Tibial artery (tissue), 4 donors: ENCODE measurements at regions not wholly inside any gene's neighbourhood (a gene's known extent, or its start where the extent isn't known, plus 50 kb on each side); places are given as distances from the start of the nearest gene placed in this dataset.

ENCODE experiments used
- DNase-seq, 2 donors: peaks; one replicate each; pipeline ENCODE4 v3.0.0-alpha.2; 2019
- H3K27ac ChIP-seq, 2 donors: fragments of 200-600 bp; sonication (generic) in 1 of 2; 1 replicate in 1 of 2; 2 replicates in 1 of 2; pipeline ENCODE4 v1.5.1; 2018 to 2019; ENCODE audit warnings: mild to moderate bottlenecking in 1 of 2
- H3K27me3 ChIP-seq, 2 donors: fragments of 200-600 bp; sonication (generic) in 1 of 2; one replicate each; pipeline versions ENCODE4 v1.5.1 to v1.6.0; 2016 to 2019
- H3K36me3 ChIP-seq, 3 donors: fragments of 200-600 bp; sonication (generic) in 2 of 3; one replicate each; pipeline ENCODE4 v1.5.1; 2016 to 2019; ENCODE audit warnings: mild to moderate bottlenecking in 2 of 3
- H3K4me1 ChIP-seq, 4 donors: fragments of 200-600 bp; sonication (generic) in 2 of 4; 1 replicate in 3 of 4; 2 replicates in 1 of 4; pipeline ENCODE4 v1.5.1; 2016 to 2019
- H3K4me3 ChIP-seq, 2 donors: fragments of 200-600 bp; sonication (generic) in 1 of 2; 1 replicate in 1 of 2; 2 replicates in 1 of 2; pipeline ENCODE4 v1.5.1; 2018 to 2019; ENCODE audit warnings: mild to moderate bottlenecking in 2 of 2
- H3K9me3 ChIP-seq, 3 donors: fragments of 200-600 bp; sonication (generic) in 1 of 3; one replicate each; pipeline ENCODE4 v1.5.1; 2016 to 2019
- intact Hi-C: fragments of 100-400 bp; cut with DNase I; formaldehyde crosslinking; loops from one replicate; pipeline ENCODE4 v1.15.0; 2023; ENCODE audit warnings: low total_unique reads
- TF ChIP-seq, protein P1 (sequence below), 2 experiments: fragments of 200-600 bp in 1 of 2; fragments of 450-650 bp in 1 of 2; IDR thresholded peaks; one replicate each; pipeline ENCODE4 v1.5.1; 2017 to 2019; ENCODE audit warnings: antibody characterized with exemption in 2 of 2, mild to moderate bottlenecking in 1 of 2, moderate library complexity in 1 of 2

GRCh38 chr10:21002091-21002878 lies 105.2 kb upstream of the NEBL start:
- no peak for DNase-seq
- no peaks in the 10 kb centered on the region for H3K9me3 ChIP-seq
- no peaks in the 10 kb centered on the region for H3K27me3 ChIP-seq
- peaks cover 0 to 14% (median 0%) of the 10 kb centered on the region in 4 donors for H3K4me1 ChIP-seq
- TF ChIP-seq, protein P1, sequence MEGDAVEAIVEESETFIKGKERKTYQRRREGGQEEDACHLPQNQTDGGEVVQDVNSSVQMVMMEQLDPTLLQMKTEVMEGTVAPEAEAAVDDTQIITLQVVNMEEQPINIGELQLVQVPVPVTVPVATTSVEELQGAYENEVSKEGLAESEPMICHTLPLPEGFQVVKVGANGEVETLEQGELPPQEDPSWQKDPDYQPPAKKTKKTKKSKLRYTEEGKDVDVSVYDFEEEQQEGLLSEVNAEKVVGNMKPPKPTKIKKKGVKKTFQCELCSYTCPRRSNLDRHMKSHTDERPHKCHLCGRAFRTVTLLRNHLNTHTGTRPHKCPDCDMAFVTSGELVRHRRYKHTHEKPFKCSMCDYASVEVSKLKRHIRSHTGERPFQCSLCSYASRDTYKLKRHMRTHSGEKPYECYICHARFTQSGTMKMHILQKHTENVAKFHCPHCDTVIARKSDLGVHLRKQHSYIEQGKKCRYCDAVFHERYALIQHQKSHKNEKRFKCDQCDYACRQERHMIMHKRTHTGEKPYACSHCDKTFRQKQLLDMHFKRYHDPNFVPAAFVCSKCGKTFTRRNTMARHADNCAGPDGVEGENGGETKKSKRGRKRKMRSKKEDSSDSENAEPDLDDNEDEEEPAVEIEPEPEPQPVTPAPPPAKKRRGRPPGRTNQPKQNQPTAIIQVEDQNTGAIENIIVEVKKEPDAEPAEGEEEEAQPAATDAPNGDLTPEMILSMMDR (IDR thresholded peaks at IDR 0.05): no peak
- no peak overlapping the region for H3K27ac ChIP-seq
- intact Hi-C loops: no loop called here
- no peak overlapping the region for H3K4me3 ChIP-seq
- H3K36me3 ChIP-seq: no peaks in the 10 kb centered on the region

DNA sequence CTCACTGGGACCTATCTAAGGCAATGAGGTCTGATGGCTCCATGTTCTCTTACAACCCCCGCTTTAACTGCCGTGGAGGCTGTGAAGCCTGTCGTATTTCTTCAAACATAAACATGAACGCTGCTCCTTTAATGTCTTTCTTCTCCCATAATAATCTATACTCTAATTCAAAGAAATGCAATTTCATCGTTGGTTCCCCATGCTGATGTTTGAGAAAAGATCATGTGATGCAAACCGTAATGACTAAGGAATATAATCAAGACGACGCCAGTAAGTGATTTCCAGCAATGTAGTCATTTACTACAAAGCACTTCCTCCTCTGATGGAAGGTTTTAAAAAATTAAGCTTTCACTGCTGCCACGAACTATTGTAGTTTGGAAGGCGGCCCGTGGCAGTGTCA lies 102.6 kb upstream of the NEBL start:
- no peak overlapping the region for H3K27ac ChIP-seq
- H3K27me3 ChIP-seq: no peaks in the 10 kb centered on the region
- no peaks in the 10 kb centered on the region for H3K9me3 ChIP-seq
- H3K4me3 ChIP-seq: no peak overlapping the region
- H3K4me1 ChIP-seq: peaks cover 0 to 14% (median 0%) of the 10 kb centered on the region in 4 donors
- DNase-seq: no peak
- TF ChIP-seq, protein P1 (IDR thresholded peaks at IDR 0.05): no peak
- H3K36me3 ChIP-seq: no peaks in the 10 kb centered on the region
- intact Hi-C loops: no loop called here

- no peaks in the 10 kb centered on the region for H3K27me3 ChIP-seq
- no peaks in the 10 kb centered on the region for H3K36me3 ChIP-seq
- DNase-seq: no peak
- H3K9me3 ChIP-seq: no peaks in the 10 kb centered on the region
- peaks cover 0 to 14% (median 0%) of the 10 kb centered on the region in 4 donors for H3K4me1 ChIP-seq
- TF ChIP-seq, protein P1 (IDR thresholded peaks at IDR 0.05): no peak
- H3K4me3 ChIP-seq: no peak overlapping the region
- intact Hi-C loops: no loop called here
- H3K27ac ChIP-seq: no peak overlapping the region
Measured at GRCh38 chr10:20998036-20998435, 100.9 kb upstream of the NEBL start.

DNA sequence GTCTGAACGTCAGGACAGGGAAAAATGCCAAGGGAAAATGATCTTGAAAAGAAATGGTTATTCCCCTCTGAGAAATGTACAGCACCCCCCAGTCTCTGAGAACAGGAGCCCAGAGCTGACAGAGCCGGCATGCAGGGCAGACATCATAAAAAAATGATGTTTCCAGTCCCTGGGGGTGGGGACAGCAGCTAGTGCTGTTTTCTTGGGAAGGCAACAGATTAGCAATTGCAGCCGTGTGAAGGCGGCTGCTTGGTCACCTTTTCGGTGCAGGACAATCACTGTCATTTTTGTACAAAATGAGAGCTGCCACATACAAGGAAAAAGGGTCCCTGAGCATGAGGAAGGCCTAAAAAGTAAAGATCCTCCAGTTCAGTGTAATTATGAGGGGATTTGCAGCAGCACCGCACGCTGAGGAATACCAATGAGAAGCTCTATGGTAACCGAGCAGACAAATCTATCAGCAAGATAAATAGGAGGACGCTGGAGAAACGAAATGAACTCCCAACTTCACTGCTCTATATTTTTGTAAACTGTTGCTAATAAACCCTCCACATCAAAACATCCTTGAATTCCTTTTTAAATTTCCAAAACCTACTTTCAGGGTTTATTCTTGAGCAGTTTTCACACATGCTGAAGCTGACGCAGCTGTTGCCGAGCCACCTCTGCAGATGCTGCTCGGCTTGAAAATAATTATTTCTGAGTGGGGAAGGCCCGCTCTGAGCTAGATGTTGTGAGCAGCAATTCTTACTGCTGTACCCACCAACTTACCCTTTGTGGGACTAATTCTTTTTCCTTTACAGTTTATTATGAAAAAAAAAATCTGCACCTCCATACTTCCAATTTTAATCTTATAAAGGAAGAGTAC lies 98.2 kb upstream of the NEBL start:
- DNase-seq: no peak
- no peaks in the 10 kb centered on the region for H3K36me3 ChIP-seq
- H3K27me3 ChIP-seq: peaks cover 0 to 3% of the 10 kb centered on the region in 2 donors
- H3K4me3 ChIP-seq: no peak overlapping the region
- H3K4me1 ChIP-seq: no peaks in the 10 kb centered on the region
- intact Hi-C loops: no loop called here
- no peak overlapping the region for H3K27ac ChIP-seq
- no peaks in the 10 kb centered on the region for H3K9me3 ChIP-seq
- TF ChIP-seq, protein P1 (IDR thresholded peaks at IDR 0.05): no peak

DNA sequence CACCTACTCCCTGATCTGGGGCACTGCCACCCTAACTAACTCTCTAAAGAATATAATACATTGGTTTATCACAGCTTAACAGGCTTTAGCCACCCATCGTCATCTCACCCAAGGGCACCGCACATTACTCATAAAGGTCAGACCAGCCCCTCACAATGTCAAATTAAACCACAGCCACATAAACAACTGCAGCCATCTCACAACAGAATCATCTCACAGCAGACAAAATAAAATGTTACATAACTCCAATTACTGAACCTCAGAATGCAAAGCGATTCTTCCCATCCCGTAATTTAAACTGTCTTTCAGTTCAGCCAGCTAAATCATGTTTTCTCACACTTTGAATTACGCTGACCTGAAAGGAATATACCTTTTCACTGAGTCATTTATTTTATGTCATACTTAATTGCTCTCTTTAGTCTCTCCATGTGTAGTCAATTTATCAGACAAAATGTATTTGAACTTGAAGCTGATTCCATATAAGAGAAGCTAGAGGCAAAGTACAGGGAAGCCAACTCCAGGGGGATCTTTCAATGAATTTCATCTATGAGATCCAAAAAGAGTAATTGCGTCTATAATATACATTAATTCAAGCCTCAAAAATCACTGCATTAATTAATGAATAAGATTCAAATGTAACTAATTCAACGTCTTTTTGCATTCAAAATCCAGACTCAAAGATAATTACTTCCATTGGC lies 96.9 kb upstream of the NEBL start:
- TF ChIP-seq, protein P1 (IDR thresholded peaks at IDR 0.05): no peak
- Histone ChIP-seq H3K27ac (no peak overlapping the region), H3K27me3 (peaks cover 0 to 3% of the 10 kb centered on the region in 2 donors), H3K36me3 (no peaks in the 10 kb centered on the region), H3K9me3 (no peaks in the 10 kb centered on the region), H3K4me3 (no peak overlapping the region), H3K4me1 (no peaks in the 10 kb centered on the region)
- no peak for DNase-seq
- intact Hi-C loops: no loop called here
